ENCODE measurements at regions not wholly inside any gene's neighbourhood (a gene's known extent, or its start where the extent isn't known, plus 50 kb on each side); places are given as distances from the start of the nearest gene placed in this dataset.

DNA sequence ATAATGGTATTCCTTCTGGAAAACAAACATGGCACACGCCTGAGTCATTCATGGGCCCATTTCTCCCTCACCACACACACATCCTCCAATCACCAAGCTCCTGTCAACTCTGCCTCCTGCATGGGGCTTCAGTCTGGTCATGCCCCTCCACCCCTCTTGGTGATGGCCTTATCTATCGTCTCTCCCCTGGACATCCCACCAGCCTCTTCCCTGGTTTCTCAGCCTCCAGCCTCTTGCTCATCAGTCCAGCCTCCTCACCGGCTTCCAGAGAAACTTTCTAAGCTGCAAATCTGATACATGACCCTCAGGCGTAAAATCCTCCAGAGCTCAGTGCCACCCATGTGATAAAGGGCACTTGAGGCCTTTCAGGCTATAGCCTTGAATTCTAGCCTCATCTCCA is 243.9 kb downstream of the FOXD2 start:
- no peak overlapping the region for H2AFZ ChIP-seq (ENCODE audit: low read length)
- peak; percentile 2 for DNase-seq
- peaks cover 7 to 19% of the 10 kb centered on the region in 2 experiments for H3K4me1 Mint-ChIP-seq
- H2AK5ac ChIP-seq (ENCODE audit: insufficient read length, low read length), result no peak overlapping the region
- H4K5ac ChIP-seq (ENCODE audit: insufficient read length, low read depth, low read length), result no peak overlapping the region
- H3K56ac ChIP-seq (ENCODE audit: insufficient read length, low read depth, low read length), result no peak overlapping the region
- H2BK12ac ChIP-seq (ENCODE audit: insufficient read length, low read depth, low read length), result no peak overlapping the region
- H3K9me3 ChIP-seq (ENCODE audit: control insufficient read depth, low read depth, low read length), result no peaks in the 10 kb centered on the region
- H2BK5ac ChIP-seq (ENCODE audit: insufficient read length, low read length), result no peak overlapping the region
- no peak overlapping the region for H3T11ph ChIP-seq (ENCODE audit: low read length)
- H2BK15ac ChIP-seq (ENCODE audit: low read depth, low read length), result no peak overlapping the region
- no peak overlapping the region for H3K14ac ChIP-seq (ENCODE audit: insufficient read depth, low read length)
- no peak overlapping the region for H4K8ac ChIP-seq (replicated peaks; ENCODE audit: insufficient read length, low read depth, low read length)
- no peaks in the 10 kb centered on the region for H3K79me1 ChIP-seq (ENCODE audit: insufficient read depth, low read depth, low read length, poor library complexity, severe bottlenecking)
- H3K18ac ChIP-seq (ENCODE audit: insufficient read length, low read depth, low read length), result no peak overlapping the region
- H3K27me3 ChIP-seq (ENCODE audit: insufficient read depth, low read length), result no peaks in the 10 kb centered on the region; the same call in 1 of the 2 replicates
- no peak overlapping the region for H3K4ac ChIP-seq (ENCODE audit: low read depth, low read length)
- H2BK20ac ChIP-seq (ENCODE audit: low read depth, low read length, poor library complexity, severe bottlenecking), result no peak overlapping the region
- H3K27ac Mint-ChIP-seq, result no peak overlapping the region
- H2BK120ac ChIP-seq (ENCODE audit: low read depth, low read length, poor library complexity, severe bottlenecking), result no peak overlapping the region
- H3K4me3 Mint-ChIP-seq, result no peak overlapping the region
- no peaks in the 10 kb centered on the region for H3K79me2 ChIP-seq (ENCODE audit: insufficient read depth, low read length)
- H3K4me1 ChIP-seq (ENCODE audit: insufficient read depth, low read length), result 0 out of 2 replicates have a peak, but pooled peaks cover 2% of the 10 kb centered on the region
- H3K27me3 Mint-ChIP-seq (ENCODE audit: low read depth), result peaks cover 23% of the 10 kb centered on the region
- TF ChIP-seq, protein P1, sequence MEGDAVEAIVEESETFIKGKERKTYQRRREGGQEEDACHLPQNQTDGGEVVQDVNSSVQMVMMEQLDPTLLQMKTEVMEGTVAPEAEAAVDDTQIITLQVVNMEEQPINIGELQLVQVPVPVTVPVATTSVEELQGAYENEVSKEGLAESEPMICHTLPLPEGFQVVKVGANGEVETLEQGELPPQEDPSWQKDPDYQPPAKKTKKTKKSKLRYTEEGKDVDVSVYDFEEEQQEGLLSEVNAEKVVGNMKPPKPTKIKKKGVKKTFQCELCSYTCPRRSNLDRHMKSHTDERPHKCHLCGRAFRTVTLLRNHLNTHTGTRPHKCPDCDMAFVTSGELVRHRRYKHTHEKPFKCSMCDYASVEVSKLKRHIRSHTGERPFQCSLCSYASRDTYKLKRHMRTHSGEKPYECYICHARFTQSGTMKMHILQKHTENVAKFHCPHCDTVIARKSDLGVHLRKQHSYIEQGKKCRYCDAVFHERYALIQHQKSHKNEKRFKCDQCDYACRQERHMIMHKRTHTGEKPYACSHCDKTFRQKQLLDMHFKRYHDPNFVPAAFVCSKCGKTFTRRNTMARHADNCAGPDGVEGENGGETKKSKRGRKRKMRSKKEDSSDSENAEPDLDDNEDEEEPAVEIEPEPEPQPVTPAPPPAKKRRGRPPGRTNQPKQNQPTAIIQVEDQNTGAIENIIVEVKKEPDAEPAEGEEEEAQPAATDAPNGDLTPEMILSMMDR (conservative IDR thresholded peaks at IDR 0.05), result no peak
- no CpG with 5 or more reads among the region's 4 CpGs for WGBS (ENCODE audit: extremely low coverage, insufficient read length, low lambda C conversion rate)
- H4K20me1 ChIP-seq (ENCODE audit: control insufficient read depth, insufficient read depth, insufficient read length), result no peaks in the 10 kb centered on the region
- no peaks in the 10 kb centered on the region for H3K9me3 Mint-ChIP-seq
- H3K27ac ChIP-seq (ENCODE audit: insufficient read length, low read depth, low read length), result no peak overlapping the region
- no peaks in the 10 kb centered on the region for H3K36me3 Mint-ChIP-seq (ENCODE audit: insufficient read depth in 1 of 3, low read depth in 3 of 3)
- no peaks in the 10 kb centered on the region for H3K23me2 ChIP-seq (ENCODE audit: insufficient read length, low read depth, low read length, poor library complexity, severe bottlenecking)
- no peak overlapping the region for H3K23ac ChIP-seq (ENCODE audit: insufficient read length, low read depth, low read length)
- no peak overlapping the region for H4K91ac ChIP-seq (ENCODE audit: insufficient read length, low read depth, low read length)
- no peak overlapping the region for H3K4me2 ChIP-seq (ENCODE audit: insufficient read depth, insufficient read length, low read length)
- no peak overlapping the region for H3K9ac ChIP-seq (ENCODE audit: extremely low read depth, insufficient read length, low read length)

All from H9 (cell line).